Activated CD8-positive, alpha-beta memory T cell treated with anti-CD3 and anti-CD28 coated beads for 4 hours (primary cell): ENCODE measurements at regions not wholly inside any gene's neighbourhood (a gene's known extent, or its start where the extent isn't known, plus 50 kb on each side); places are given as distances from the start of the nearest gene placed in this dataset.
"Not testable (repeated sequence)": the region's sequence is repeated elsewhere in the genome, so short reads cannot be mapped to it uniquely, and the experiment has no call there.

Experiments
- DNase-seq, 2 donors: peaks; one replicate each; pipeline ENCODE4 v3.0.0-alpha.2; 2020; ENCODE audit warnings: low read depth in 2 of 2

- DNase-seq = no peak
These were observed 1169.9 kb downstream of the TYW1 start for GRCh38 chr7:68166525-68166924.

DNA sequence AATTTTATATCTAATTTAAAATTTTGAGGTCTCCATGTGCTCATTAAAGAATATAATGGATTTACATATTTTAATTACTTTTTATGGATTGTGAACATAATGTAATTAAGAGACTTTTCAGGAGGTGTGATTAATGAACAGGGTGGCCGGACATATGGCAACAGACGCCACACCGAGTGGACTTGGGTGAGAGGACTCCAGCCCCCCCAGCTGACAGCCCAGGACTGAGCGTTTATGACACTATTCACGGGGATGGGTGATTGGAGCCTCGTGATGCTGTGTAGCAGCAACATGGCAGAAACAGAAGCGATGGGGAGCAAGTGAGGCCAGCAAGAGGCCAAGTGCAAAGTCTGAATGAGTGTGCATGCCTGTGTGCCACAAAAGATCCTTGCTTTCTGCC lies 1176.9 kb downstream of the TYW1 start:
- DNase-seq = no peak

- no peak for DNase-seq
These were observed 1180.3 kb downstream of the TYW1 start for GRCh38 chr7:68176974-68177373.

GRCh38 chr7:68180761-68181160 lies 1184.1 kb downstream of the TYW1 start:
- no peak for DNase-seq

DNA sequence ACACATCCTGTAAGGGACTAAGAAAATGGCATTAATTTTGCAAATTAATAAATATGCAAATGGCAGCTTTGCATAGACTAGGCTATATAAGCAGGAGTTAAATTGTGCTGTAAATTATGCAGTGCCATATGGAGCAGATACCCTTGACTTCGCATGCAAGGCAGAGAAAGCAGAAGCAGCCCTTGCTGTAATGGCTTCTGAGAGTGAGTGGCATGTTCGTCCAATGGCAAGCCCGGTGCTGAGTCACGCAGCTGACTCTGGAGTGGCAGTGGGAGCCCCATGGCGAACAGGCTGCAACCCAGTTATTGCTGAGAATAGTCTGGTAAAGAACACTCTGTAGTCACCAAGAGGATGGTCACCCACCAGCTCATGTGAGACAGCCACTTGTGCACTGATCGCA lies 1186.5 kb downstream of the TYW1 start:
- no peak for DNase-seq

DNA sequence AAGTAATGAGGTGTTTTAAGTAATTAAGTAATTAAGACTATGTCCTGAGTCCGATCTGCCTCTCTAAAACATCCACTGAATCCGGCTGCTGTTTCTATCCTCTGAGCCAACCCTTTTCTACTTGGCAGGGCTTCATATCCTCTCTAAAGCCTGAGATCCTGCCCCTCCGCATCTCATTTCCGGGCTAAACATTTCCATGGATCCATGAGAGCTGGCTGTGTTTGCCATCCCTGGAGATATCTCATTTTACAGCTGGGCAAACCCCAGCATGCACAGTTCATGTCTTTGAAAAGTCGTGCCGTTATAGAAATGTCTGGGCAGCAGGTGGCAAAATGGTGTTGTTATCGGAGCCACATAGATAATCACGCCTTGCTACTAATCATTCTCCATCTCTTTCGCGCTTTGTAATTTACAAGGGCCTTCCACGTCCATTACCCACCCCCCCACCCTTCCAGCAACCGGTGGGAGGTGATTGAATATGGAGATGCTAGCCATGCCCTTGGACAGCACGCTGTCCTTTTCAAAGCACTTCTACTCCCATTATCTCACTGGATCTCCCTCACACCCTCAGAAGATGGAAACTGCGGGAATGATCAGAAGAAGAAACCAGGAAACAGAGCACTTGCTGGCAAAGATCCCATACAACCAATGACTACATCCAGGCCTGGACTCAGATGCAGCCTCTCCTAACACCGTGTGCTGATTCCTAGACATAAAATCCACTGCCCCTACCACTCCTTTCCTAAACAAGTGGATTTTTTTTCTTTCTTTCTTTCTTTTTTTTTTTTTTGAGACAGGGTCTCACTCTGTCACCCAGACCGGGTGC lies 1189.2 kb downstream of the TYW1 start:
- no peak for DNase-seq

DNA sequence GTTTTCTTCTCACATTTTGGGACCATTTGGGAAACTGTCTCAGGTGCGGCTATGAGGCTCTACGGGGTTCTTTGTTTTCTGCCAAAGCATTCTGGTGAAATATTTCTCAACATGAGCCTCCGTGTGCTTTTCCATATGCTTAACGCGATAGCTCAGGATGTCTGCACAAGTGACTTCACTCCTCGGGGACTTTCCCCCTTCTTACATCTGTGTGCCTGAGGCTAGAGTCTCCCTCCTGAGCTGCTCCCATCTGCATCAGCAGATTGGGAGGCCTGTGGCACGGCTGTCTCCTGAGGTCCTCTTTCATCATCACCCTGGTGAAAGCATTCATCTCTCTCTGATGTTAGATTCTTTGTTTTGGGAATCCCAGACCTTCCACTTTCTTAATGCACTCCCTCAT lies 1190.9 kb downstream of the TYW1 start:
- DNase-seq = no peak

DNA sequence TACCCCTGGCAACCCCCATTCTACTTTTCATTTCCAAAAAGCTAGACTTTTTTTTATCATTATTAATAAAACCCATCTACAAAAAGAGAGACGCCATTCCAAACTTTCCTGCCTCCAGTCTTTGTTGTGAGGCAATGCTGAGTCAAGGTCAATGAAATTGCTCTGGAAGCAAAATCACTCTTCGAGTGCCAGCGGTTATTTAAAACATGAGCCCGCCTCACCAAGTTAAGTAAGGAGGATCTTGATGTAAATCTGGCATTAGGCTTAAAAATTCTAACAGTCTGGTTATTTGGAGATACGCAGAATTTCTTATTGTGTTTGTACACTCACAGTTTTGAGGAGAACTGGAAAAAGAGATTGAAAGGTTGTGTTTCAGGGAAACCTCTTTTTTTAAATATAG lies 1196.3 kb downstream of the TYW1 start:
- DNase-seq = no peak

- DNase-seq = not testable (repeated sequence)
These were observed 1199.0 kb downstream of the TYW1 start for GRCh38 chr7:68195642-68196041.

DNA sequence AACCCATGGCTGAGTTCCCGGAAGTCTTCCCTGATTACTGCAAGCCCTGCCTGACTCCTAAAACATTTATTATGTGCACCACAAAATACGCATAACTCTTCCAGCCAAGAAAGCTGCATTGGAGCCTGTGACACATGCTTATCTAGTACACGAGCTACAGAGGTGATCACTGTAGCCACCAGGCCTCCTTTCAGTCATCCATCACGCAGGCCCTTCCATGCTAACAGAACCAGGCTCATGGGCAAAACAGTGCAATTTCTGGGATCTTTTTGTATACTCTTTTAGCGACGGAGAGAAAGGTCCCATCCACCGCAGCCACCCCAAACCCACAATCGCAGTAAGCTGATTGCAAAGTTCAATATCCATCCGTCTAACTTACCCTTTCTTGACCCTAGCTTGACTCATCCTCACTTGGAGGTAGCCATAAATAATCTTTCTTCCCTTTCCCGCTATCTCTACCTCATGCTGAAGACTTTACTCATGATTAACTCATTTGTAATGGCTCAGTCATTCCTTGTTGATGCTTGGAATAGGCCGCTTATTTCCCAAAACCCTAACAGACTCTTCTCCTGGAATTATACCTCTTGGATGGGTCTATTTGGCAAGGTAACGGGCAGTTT lies 1203.5 kb downstream of the TYW1 start:
- DNase-seq = no peak

- DNase-seq = no peak
These were observed 1206.6 kb downstream of the TYW1 start for GRCh38 chr7:68203251-68203650.

DNA sequence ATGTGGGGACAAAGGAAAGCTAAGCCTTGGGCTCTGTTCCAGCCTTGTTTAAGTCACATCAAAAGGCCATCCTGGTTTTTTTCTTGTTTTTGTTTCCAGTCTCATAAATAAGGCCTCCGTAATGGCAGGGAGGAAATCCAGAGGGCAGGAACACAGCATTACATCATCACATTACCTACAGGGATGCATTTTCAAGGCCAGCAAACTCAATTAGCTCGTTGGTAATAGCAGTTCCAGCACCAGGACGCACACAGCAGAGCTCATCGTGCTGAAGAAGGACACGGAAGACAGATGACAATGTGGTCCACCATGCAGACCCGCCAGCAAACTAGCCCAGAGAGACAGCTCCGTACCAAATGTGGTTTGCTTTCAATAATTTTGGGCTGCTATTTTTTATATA lies 1209.2 kb downstream of the TYW1 start:
- no peak for DNase-seq

DNA sequence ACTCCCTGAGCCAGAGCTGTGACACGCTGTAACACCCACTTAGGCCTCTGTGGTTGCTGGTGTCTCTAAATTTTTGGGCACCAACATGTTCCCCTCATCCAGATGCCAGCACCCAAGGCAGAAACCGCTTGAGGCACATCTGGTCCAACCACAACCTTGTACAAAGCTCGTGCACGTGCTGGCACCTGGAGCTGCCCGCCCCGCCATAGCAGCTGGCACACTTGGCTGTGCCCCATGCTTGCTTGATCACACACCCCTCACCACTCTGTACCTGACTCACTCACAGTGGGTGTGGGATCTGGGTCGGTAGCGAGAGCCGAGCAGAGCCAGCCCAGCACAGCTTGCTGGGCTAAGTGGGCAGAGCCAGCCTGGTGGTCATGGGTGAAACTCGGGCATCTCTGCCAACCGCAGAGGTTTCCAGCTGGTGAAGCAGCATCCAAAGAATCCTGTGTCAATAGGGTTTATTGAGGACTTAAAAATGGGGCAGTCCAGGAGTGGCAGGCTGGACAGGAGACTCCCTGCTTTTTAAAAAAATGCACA lies 1210.4 kb downstream of the TYW1 start:
- no peak for DNase-seq

- no peak for DNase-seq
These were observed 1211.0 kb downstream of the TYW1 start for GRCh38 chr7:68207676-68208075.

DNA sequence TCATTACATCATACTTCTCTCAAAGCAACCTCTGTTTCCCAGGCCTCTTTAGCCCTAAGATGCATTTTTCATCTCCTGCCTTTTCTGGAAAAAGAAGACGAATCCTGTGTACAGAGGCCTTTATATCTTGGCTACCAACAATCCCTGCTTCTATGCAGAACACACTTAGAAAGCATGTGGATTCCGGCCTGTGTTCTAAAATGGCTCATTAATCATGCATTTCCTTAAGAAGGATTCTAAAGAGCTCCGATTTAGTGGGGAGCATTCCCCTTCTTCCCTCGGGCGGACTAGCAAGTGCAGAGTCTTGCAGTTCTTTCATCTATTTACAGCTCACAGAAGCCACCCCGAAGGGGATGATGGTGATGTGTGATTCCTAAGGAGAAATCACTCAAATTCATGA lies 1212.9 kb downstream of the TYW1 start:
- DNase-seq = no peak

- no peak for DNase-seq
These were observed 1217.2 kb downstream of the TYW1 start for GRCh38 chr7:68213838-68214237.

DNA sequence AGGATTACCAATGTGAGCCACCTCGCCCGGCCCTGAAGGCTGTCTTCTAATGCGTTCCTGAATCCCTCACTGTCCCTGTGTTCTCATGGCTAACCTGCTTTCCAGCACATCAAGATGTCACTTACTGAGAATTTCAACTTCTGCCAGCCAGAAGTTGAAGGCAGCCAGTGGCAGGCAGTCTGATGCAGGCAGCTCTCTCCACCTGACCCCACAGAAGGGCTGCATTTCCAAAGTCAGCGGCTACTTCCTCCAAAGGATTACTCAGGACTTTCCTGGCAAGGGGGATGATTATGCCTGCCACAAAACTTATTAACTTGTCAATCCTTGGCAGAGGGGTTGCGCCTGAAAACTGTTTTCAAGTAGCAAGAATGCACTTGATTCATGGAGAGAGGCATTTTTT lies 1219.4 kb downstream of the TYW1 start:
- no peak for DNase-seq

- DNase-seq = no peak
These were observed 1220.8 kb downstream of the TYW1 start for GRCh38 chr7:68217426-68217825.

DNA sequence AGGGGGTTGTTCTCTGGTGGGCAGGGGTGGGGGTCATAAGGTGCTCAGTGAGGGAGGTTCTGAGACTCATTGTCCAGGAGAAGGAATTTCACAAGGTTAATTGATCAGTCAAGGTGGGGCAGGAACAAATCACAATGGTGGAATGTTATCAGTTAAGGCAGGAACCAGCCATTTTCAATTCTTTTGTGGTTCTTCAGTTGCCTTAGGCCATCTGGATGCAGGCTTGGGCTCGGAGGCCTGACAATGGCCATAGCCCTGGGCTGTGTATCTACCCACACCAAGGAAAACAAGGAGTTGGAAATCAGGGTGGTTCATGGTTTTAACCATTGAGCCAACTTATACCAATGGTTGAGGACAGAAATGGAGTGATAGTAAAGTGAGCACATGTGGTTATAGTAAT lies 1221.8 kb downstream of the TYW1 start:
- DNase-seq = no peak

- DNase-seq = no peak
These were observed 1225.7 kb downstream of the TYW1 start for GRCh38 chr7:68222311-68222710.

DNA sequence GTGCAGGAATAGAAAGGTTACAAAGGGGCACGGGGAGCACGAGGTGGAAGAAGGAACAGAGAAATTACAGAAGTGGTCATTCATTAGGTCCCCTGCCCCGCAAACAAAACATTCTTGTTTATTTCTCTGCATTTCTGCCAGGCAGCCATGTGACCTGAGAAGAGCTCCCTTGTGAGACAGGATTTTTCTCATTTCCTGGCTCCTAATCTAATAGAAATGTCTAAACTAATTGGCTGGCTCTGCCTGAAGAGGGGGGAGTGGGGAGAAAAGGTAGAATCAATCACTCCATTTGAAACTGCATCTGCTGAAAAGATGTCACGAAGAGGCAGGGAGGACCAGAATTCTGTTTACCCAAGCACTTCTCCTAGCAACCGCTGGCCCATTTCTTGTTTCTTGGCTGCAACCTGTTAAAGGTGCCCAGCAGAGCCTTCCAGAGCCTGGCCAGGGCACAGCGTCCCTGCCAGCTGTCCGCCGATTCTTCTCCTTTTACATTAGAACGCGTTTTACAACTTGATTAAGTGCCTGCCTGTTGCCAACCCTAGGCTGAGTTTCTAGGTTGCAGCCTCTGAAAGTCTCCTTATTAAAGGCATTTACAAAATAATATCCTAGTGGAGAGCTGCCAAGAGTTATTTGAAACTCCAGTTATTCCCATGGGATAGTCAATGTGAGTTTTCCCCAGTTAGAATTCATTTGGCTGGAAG lies 1227.6 kb downstream of the TYW1 start:
- DNase-seq = no peak

- not testable (repeated sequence) for DNase-seq
These were observed 1234.4 kb downstream of the TYW1 start for GRCh38 chr7:68231011-68231410.

- DNase-seq = no peak
These were observed 1239.3 kb downstream of the TYW1 start for GRCh38 chr7:68235937-68236336.
